ENCODE measurements at regions not wholly inside any gene's neighbourhood (a gene's known extent, or its start where the extent isn't known, plus 50 kb on each side); places are given as distances from the start of the nearest gene placed in this dataset.

DNA sequence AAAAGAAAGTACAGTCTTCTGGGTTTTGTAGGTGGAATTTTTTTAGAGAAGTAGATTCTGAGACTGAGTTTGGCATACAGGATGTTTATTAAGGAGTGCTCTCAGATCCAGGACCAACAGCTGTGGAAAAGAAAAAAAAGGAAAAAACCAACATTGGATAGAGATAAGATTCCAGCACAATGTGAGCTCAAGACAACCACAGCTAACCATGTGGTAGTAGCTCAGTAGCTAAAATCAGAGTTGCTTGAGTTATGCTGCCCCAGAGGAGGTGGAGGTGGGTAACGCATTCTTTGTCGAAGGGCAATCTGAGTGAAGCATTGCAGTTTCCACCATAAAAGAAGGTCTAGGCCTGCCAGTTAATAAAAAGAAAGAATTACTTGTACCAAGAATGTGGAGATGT, 904.3 kb downstream of the NSUN3 start:
- TF ChIP-seq ZNF274 (IDR thresholded peaks at IDR 0.05; ENCODE audit: low read depth, low read length) = no peak
- no peak for TF ChIP-seq YY1 (IDR thresholded peaks at IDR 0.05; ENCODE audit: insufficient read depth, insufficient read length)
